ENCODE measurements at regions not wholly inside any gene's neighbourhood (a gene's known extent, or its start where the extent isn't known, plus 50 kb on each side); places are given as distances from the start of the nearest gene placed in this dataset.
A peak's percentile ranks its signal among the peaks of the same experiment; 100 is the strongest.

DNA sequence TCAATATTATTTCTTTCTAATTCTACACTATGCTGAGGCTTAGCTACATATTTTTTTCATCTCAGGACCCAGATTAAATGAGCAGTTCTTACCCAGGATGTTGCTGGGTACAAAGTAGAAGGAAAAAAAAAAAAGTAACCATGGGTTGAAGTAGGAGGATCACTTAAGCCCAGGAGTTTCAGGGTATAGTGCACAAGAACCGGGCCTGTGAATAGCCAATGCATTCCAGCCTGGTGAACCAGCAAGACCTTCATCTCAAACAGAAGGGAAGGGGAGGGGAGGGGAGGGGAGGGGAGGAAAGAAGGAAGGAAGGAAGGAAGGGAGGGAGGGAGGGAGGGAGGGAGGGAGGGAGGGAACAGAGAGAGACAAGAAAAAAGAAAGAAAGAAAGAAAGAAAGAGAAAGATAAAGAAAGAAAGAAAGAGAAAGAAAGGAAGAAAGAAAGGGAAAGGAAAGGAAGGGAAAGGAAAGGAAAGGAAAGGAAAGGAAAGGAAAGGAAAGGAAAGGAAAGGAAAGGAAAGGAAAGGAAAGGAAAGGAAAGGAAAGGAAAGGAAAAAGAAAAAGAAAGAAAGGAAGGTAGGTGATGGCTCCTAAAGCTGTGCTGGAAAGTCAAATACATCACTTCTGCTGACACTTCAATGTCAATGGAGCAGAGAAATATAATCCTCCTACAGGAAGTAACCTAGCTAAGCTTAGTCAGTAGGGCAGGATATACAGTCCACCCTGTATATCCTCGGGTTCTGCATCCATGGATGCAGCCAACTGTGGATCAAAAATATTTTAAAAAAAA lies 206.8 kb upstream of the TGFBR2 start:
- H3K4me1 Mint-ChIP-seq, result peaks cover 3% of the 10 kb centered on the region
- H3K27me3 Mint-ChIP-seq (ENCODE audit: low read depth), result no peaks in the 10 kb centered on the region
- no peak for DNase-seq (ENCODE audit: low read depth, low spot score)
- no peak overlapping the region for H3K4me3 Mint-ChIP-seq
- TF ChIP-seq, protein P1, sequence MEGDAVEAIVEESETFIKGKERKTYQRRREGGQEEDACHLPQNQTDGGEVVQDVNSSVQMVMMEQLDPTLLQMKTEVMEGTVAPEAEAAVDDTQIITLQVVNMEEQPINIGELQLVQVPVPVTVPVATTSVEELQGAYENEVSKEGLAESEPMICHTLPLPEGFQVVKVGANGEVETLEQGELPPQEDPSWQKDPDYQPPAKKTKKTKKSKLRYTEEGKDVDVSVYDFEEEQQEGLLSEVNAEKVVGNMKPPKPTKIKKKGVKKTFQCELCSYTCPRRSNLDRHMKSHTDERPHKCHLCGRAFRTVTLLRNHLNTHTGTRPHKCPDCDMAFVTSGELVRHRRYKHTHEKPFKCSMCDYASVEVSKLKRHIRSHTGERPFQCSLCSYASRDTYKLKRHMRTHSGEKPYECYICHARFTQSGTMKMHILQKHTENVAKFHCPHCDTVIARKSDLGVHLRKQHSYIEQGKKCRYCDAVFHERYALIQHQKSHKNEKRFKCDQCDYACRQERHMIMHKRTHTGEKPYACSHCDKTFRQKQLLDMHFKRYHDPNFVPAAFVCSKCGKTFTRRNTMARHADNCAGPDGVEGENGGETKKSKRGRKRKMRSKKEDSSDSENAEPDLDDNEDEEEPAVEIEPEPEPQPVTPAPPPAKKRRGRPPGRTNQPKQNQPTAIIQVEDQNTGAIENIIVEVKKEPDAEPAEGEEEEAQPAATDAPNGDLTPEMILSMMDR (conservative IDR thresholded peaks at IDR 0.05), result no peak
- H3K36me3 Mint-ChIP-seq (ENCODE audit: low read depth), result no peaks in the 10 kb centered on the region
- H3K9me3 Mint-ChIP-seq, result peaks cover 2% of the 10 kb centered on the region
- no peak overlapping the region for H3K27ac Mint-ChIP-seq (ENCODE audit: unreplicated experiment)

DNA sequence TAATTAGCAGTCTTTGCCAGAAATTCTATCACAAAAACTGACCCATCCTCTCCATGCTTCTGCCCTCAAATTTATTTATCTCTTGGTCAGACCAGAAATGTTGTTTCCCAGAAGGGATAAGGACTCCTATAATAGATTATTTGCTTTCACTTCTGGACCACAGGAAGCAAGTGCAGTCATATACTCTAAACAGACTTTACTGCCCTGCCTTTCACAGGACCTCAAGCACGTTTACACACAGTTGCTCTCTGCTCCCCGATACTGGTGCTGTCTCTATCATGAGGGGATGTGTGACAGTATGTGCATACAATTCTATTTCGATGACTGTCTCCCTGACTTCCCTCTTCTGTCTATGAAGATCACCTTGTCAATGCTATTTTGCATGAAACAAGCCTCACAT lies 205.5 kb upstream of the TGFBR2 start:
- H3K36me3 Mint-ChIP-seq (ENCODE audit: low read depth), result no peaks in the 10 kb centered on the region
- H3K27ac Mint-ChIP-seq (ENCODE audit: unreplicated experiment), result no peak overlapping the region
- DNase-seq (ENCODE audit: low read depth, low spot score), result no peak
- peaks cover 2% of the 10 kb centered on the region for H3K9me3 Mint-ChIP-seq
- no peaks in the 10 kb centered on the region for H3K27me3 Mint-ChIP-seq (ENCODE audit: low read depth)
- H3K4me1 Mint-ChIP-seq, result peaks cover 3% of the 10 kb centered on the region
- H3K4me3 Mint-ChIP-seq, result no peak overlapping the region
- TF ChIP-seq, protein P1 (conservative IDR thresholded peaks at IDR 0.05), result no peak

DNA sequence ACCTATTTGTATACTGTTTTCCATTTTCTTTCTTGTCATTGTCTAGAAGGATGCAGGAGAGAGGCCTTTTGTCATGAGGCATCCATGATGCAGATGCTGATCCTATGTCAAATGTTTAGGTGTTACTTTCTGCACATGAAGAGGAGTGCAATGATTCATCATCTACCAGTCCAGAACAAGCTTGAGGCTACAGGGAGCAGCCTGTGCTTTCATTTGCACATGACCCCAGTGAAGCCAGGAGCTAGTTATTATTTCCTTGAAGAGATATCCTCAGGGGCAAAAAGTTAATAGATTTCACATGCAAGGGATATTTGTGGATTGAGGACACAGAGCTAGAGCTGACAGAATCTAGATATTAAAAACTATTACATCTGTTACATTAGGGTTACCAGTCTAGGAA lies 204.4 kb upstream of the TGFBR2 start:
- TF ChIP-seq, protein P1 (conservative IDR thresholded peaks at IDR 0.05), result no peak
- no peaks in the 10 kb centered on the region for H3K36me3 Mint-ChIP-seq (ENCODE audit: low read depth)
- no peaks in the 10 kb centered on the region for H3K9me3 Mint-ChIP-seq
- peaks cover 3% of the 10 kb centered on the region for H3K4me1 Mint-ChIP-seq
- DNase-seq (ENCODE audit: low read depth, low spot score), result no peak
- H3K4me3 Mint-ChIP-seq, result no peak overlapping the region
- no peak overlapping the region for H3K27ac Mint-ChIP-seq (ENCODE audit: unreplicated experiment)
- no peaks in the 10 kb centered on the region for H3K27me3 Mint-ChIP-seq (ENCODE audit: low read depth)

DNA sequence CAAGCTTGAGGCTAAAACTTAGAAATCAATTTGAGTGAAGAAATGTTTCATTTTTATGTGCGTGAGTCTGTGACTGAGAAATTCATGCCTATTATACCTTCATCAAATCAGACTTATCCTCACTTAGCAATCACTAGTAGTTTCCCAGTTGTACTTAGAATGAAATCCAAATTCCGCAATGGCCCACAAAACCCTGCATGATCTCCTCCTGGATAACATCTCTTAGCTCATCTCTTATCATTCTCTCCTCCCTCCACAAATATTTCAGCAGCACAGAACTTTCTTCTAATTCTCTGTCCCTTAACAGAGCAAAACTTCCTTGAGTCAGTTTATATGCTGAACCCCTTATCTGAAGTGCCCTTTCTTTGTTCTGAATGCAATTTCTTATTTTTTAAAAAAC lies 198.8 kb upstream of the TGFBR2 start:
- Mint-ChIP-seq H3K4me3 (no peak overlapping the region), H3K27me3 (ENCODE audit: low read depth) (no peaks in the 10 kb centered on the region), H3K4me1 (no peaks in the 10 kb centered on the region), H3K36me3 (ENCODE audit: low read depth) (peaks cover 2% of the 10 kb centered on the region), H3K27ac (ENCODE audit: unreplicated experiment) (no peak overlapping the region), H3K9me3 (peaks cover 2% of the 10 kb centered on the region)
- TF ChIP-seq, protein P1 (conservative IDR thresholded peaks at IDR 0.05), result no peak
- DNase-seq (ENCODE audit: low read depth, low spot score), result no peak

DNA sequence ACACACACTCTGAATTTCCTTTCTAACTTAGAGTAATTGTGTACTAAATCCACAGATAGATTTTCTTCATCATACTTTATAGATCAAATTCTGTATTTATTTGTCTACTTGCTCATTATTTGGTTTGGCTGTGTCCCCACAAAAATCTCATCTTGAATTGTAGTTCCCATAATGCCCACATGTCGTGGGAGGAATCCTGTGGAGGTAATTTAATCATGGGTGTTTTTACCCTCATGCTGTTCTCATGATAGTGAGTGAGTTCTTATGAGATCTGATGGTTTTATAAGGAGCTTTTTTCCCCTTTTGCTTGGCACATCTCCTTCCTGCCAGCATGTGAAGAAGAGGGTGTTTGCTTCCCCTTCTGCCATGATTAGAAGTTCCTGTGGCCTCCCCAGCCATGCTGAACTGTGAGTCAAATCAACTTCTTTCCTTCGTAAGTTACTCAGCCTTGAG lies 198.3 kb upstream of the TGFBR2 start:
- no peak for DNase-seq (ENCODE audit: low read depth, low spot score)
- TF ChIP-seq, protein P1 (conservative IDR thresholded peaks at IDR 0.05), result peak; percentile 34
- Mint-ChIP-seq H3K36me3 (ENCODE audit: low read depth) (peaks cover 2% of the 10 kb centered on the region), H3K9me3 (peaks cover 2% of the 10 kb centered on the region), H3K27ac (ENCODE audit: unreplicated experiment) (no peak overlapping the region), H3K4me1 (no peaks in the 10 kb centered on the region), H3K4me3 (no peak overlapping the region), H3K27me3 (ENCODE audit: low read depth) (no peaks in the 10 kb centered on the region)
